H9 (cell line): ENCODE measurements at regions not wholly inside any gene's neighbourhood (a gene's known extent, or its start where the extent isn't known, plus 50 kb on each side); places are given as distances from the start of the nearest gene placed in this dataset.

ENCODE experiments used
- DNase-seq: peaks from one replicate; pipeline ENCODE4 v3.0.0-alpha.2; 2017
- H2AFZ ChIP-seq: one replicate; pipeline ENCODE4 v1.6.1; 2013; ENCODE audit warnings: mild to moderate bottlenecking, low read length, control low read depth, moderate library complexity
- H2AK5ac ChIP-seq: 2 replicates; pipeline ENCODE4 v1.6.1; 2013; ENCODE audit warnings: low read length, control low read depth, mixed read lengths; ENCODE audit not compliant: insufficient read length
- H2BK120ac ChIP-seq: one replicate; pipeline ENCODE4 v1.6.1; 2013; ENCODE audit warnings: low read depth, mild to moderate bottlenecking, low read length, control low read depth, inconsistent platforms; ENCODE audit not compliant: poor library complexity, severe bottlenecking
- H2BK12ac ChIP-seq: 2 replicates; pipeline ENCODE4 v1.6.1; 2013; ENCODE audit warnings: low read length, control low read depth, mixed read lengths, low read depth; ENCODE audit not compliant: insufficient read length
- H2BK15ac ChIP-seq: 2 replicates; pipeline ENCODE4 v1.6.1; 2013; ENCODE audit warnings: low read depth, low read length, control low read depth
- H2BK20ac ChIP-seq: one replicate; pipeline ENCODE4 v1.6.1; 2013; ENCODE audit warnings: low read depth, mild to moderate bottlenecking, low read length, control low read depth, inconsistent platforms; ENCODE audit not compliant: poor library complexity, severe bottlenecking
- H2BK5ac ChIP-seq: 2 replicates; pipeline ENCODE4 v1.6.1; 2013; ENCODE audit warnings: low read length, control low read depth, mixed read lengths; ENCODE audit not compliant: insufficient read length
- H3K14ac ChIP-seq: 2 replicates; pipeline ENCODE4 v1.6.1; 2013; ENCODE audit warnings: low read length, control low read depth; ENCODE audit not compliant: insufficient read depth
- H3K18ac ChIP-seq: 2 replicates; pipeline ENCODE4 v1.6.1; 2013; ENCODE audit warnings: low read depth, mild to moderate bottlenecking, mixed read lengths, low read length, control low read depth; ENCODE audit not compliant: insufficient read length
- H3K23ac ChIP-seq: 2 replicates; pipeline ENCODE4 v1.6.1; 2013; ENCODE audit warnings: low read length, control low read depth, mixed read lengths, low read depth; ENCODE audit not compliant: insufficient read length
- H3K23me2 ChIP-seq: 2 replicates; pipeline ENCODE4 v1.6.1; 2013; ENCODE audit warnings: low read depth, mild to moderate bottlenecking, mixed read lengths, low read length, control low read depth; ENCODE audit not compliant: insufficient read length, poor library complexity, severe bottlenecking
- H3K27ac ChIP-seq: 2 replicates; pipeline ENCODE4 v1.5.1; 2013; ENCODE audit warnings: low read length, control low read depth, mixed read lengths, low read depth; ENCODE audit not compliant: insufficient read length
- H3K27me3 ChIP-seq: 2 replicates; pipeline ENCODE4 v1.6.1; 2013; ENCODE audit warnings: low read length, control low read depth, inconsistent platforms; ENCODE audit not compliant: insufficient read depth
- H3K4ac ChIP-seq: 2 replicates; pipeline ENCODE4 v1.6.1; 2013; ENCODE audit warnings: low read depth, mild to moderate bottlenecking, control low read depth, inconsistent platforms, low read length, moderate library complexity
- H3K4me1 ChIP-seq: 2 replicates; pipeline ENCODE4 v1.6.1; 2013; ENCODE audit warnings: low read length, control low read depth, inconsistent platforms; ENCODE audit not compliant: insufficient read depth
- H3K4me2 ChIP-seq: 2 replicates; pipeline ENCODE4 v1.6.1; 2013; ENCODE audit warnings: low read length, control low read depth, mixed read lengths; ENCODE audit not compliant: insufficient read length, insufficient read depth
- H3K56ac ChIP-seq: 2 replicates; pipeline ENCODE4 v1.6.1; 2013; ENCODE audit warnings: low read depth, mild to moderate bottlenecking, mixed read lengths, low read length, control low read depth; ENCODE audit not compliant: insufficient read length
- H3K79me1 ChIP-seq: 2 replicates; pipeline ENCODE4 v1.6.1; 2013; ENCODE audit warnings: low read depth, mild to moderate bottlenecking, moderate library complexity, low read length, control low read depth, inconsistent platforms; ENCODE audit not compliant: insufficient read depth, poor library complexity, severe bottlenecking
- H3K79me2 ChIP-seq: 2 replicates; pipeline ENCODE4 v1.6.1; 2013; ENCODE audit warnings: low read length, control low read depth, inconsistent platforms; ENCODE audit not compliant: insufficient read depth
- H3K9ac ChIP-seq: 2 replicates; pipeline ENCODE4 v1.6.1; 2013; ENCODE audit warnings: low read length, control low read depth, mixed read lengths; ENCODE audit not compliant: insufficient read length; ENCODE audit errors: extremely low read depth
- H3K9me3 ChIP-seq: one replicate; pipeline ENCODE4 v1.6.1; 2013; ENCODE audit warnings: low read depth, low read length, inconsistent platforms; ENCODE audit not compliant: control insufficient read depth
- H3T11ph ChIP-seq: one replicate; pipeline ENCODE4 v1.6.1; 2013; ENCODE audit warnings: mild to moderate bottlenecking, low read length, control low read depth, inconsistent platforms
- H4K20me1 ChIP-seq: one replicate; pipeline ENCODE4 v1.6.1; 2013; ENCODE audit not compliant: control insufficient read depth, insufficient read length, insufficient read depth
- H4K5ac ChIP-seq: 2 replicates; pipeline ENCODE4 v1.6.1; 2013; ENCODE audit warnings: low read depth, mild to moderate bottlenecking, mixed read lengths, low read length, control low read depth; ENCODE audit not compliant: insufficient read length
- H4K8ac ChIP-seq: replicated peaks from 2 replicates; pipeline ENCODE4 v1.6.1; 2013; ENCODE audit warnings: low read length, control low read depth, mixed read lengths, low read depth; ENCODE audit not compliant: insufficient read length
- H4K91ac ChIP-seq: 2 replicates; pipeline ENCODE4 v1.6.1; 2013; ENCODE audit warnings: low read depth, mild to moderate bottlenecking, moderate library complexity, mixed read lengths, low read length, control low read depth; ENCODE audit not compliant: insufficient read length
- H3K27ac Mint-ChIP-seq, 3 experiments: 2 replicates in 2 of 3; 3 replicates in 1 of 3; pipeline ENCODE4 v1.8.0; 2020 to 2021; ENCODE audit warnings: mixed read lengths in 3 of 3, mild to moderate bottlenecking in 1 of 3, moderate library complexity in 1 of 3
- H3K27me3 Mint-ChIP-seq: 2 replicates; pipeline ENCODE4 v1.8.0; 2021; ENCODE audit warnings: low read depth, mild to moderate bottlenecking, moderate library complexity, mixed read lengths
- H3K36me3 Mint-ChIP-seq, 3 experiments: 2 replicates in 2 of 3; 3 replicates in 1 of 3; pipeline ENCODE4 v1.8.0; 2020 to 2021; ENCODE audit warnings: low read depth in 3 of 3, mixed read lengths in 3 of 3; ENCODE audit not compliant: insufficient read depth in 1 of 3
- H3K4me1 Mint-ChIP-seq, 2 experiments: 2 replicates each; pipeline ENCODE4 v1.8.0; 2020; ENCODE audit warnings: mixed read lengths in 2 of 2
- H3K4me3 Mint-ChIP-seq, 2 experiments: 2 replicates in 1 of 2; 3 replicates in 1 of 2; pipeline ENCODE4 v1.8.0; 2020 to 2021; ENCODE audit warnings: mild to moderate bottlenecking in 2 of 2, mixed read lengths in 2 of 2, moderate library complexity in 1 of 2
- H3K9me3 Mint-ChIP-seq, 2 experiments: 2 replicates in 1 of 2; 3 replicates in 1 of 2; pipeline ENCODE4 v1.8.0; 2020; ENCODE audit warnings: mild to moderate bottlenecking in 2 of 2, mixed read lengths in 2 of 2, moderate library complexity in 1 of 2
- CTCF ChIP-seq: fragments of 200-600 bp; sonication (generic); conservative IDR thresholded peaks from 3 replicates; pipeline ENCODE4 v1.8.0; 2021; ENCODE audit warnings: antibody characterized with exemption, mild to moderate bottlenecking
- WGBS: extraction: QIAGEN DNeasy Blood & Tissue Kit; methylation state at CpG from one replicate; pipeline ENCODE4 v1.1.7; 2013; ENCODE audit warnings: missing lambda C conversion rate, low lambda C conversion rate, mixed read lengths; ENCODE audit not compliant: insufficient read length; ENCODE audit errors: extremely low coverage; 5-methylcytosine and 5-hydroxymethylcytosine counted together

- H3K23me2 ChIP-seq, result no peaks in the 10 kb centered on the region
- TF ChIP-seq CTCF, result no peak
- no peak overlapping the region for H2AFZ ChIP-seq
- H4K5ac ChIP-seq, result no peak overlapping the region
- no peak overlapping the region for H3K4ac ChIP-seq
- H4K91ac ChIP-seq, result no peak overlapping the region
- DNase-seq, result no peak
- no peak overlapping the region for H3K18ac ChIP-seq
- no peak overlapping the region for H2AK5ac ChIP-seq
- no peak overlapping the region for H3K4me2 ChIP-seq
- no peak overlapping the region for H3K27ac ChIP-seq
- WGBS, result no CpG with 5 or more reads among the region's 2 CpGs
- peaks cover 2 to 5% of the 10 kb centered on the region in 2 experiments; a peak in 2 of 5 replicates for H3K9me3 Mint-ChIP-seq
- H3K79me2 ChIP-seq, result no peaks in the 10 kb centered on the region
- H3K14ac ChIP-seq, result no peak overlapping the region
- no peaks in the 10 kb centered on the region; the same call in 1 of the 2 replicates for H3K4me1 ChIP-seq
- H3K4me3 Mint-ChIP-seq, result no peak overlapping the region
- no peak overlapping the region for H3K56ac ChIP-seq
- no peak overlapping the region for H4K8ac ChIP-seq
- H3K27me3 ChIP-seq, result no peaks in the 10 kb centered on the region
- H2BK12ac ChIP-seq, result no peak overlapping the region
- H2BK15ac ChIP-seq, result no peak overlapping the region
- H3K23ac ChIP-seq, result no peak overlapping the region
- H3K9ac ChIP-seq, result no peak overlapping the region
- H3K79me1 ChIP-seq, result no peaks in the 10 kb centered on the region
- no peak overlapping the region for H3K27ac Mint-ChIP-seq
- H3K9me3 ChIP-seq, result no peaks in the 10 kb centered on the region
- H2BK5ac ChIP-seq, result no peak overlapping the region
- H2BK120ac ChIP-seq, result no peak overlapping the region
- no peaks in the 10 kb centered on the region for H3K27me3 Mint-ChIP-seq
- peaks cover 0 to 4% (median 4%) of the 10 kb centered on the region in 3 experiments; a peak in 5 of 7 replicates for H3K36me3 Mint-ChIP-seq
- H2BK20ac ChIP-seq, result no peak overlapping the region
- H3T11ph ChIP-seq, result no peak overlapping the region
- peaks cover 24 to 27% of the 10 kb centered on the region in 2 experiments for H3K4me1 Mint-ChIP-seq
- no peaks in the 10 kb centered on the region for H4K20me1 ChIP-seq
Observed at GRCh38 chr9:79236466-79236865, 335.3 kb upstream of the TLE4 start.
